Heart left ventricle (tissue), 16 donors: ENCODE measurements at regions not wholly inside any gene's neighbourhood (a gene's known extent, or its start where the extent isn't known, plus 50 kb on each side); places are given as distances from the start of the nearest gene placed in this dataset.

Source experiments
- ATAC-seq, 4 donors: fragments of 200-7000 bp; cut with Tn5 transposase; one replicate each; pipeline ENCODE4 v1.9.1; 2020 to 2022; ENCODE audit warnings: moderate library complexity in 4 of 4, mild to moderate bottlenecking in 3 of 4, moderate number of reproducible peaks in 1 of 4
- DNase-seq, 5 donors: peaks; one replicate each; pipeline ENCODE4 v3.0.0-alpha.2; 2020
- H3K27ac ChIP-seq, 12 donors: fragments of 200-600 bp; sonication (generic) in 4 of 12; one replicate each; pipeline versions ENCODE4 v1.5.0 to v1.8.0; 2016 to 2022; ENCODE audit warnings: mild to moderate bottlenecking in 2 of 12
- H3K27me3 ChIP-seq, 9 donors: fragments of 200-600 bp; sonication (generic) in 2 of 9; one replicate each; pipeline versions ENCODE4 v1.5.1 to v1.8.0; 2016 to 2022; ENCODE audit warnings: mild to moderate bottlenecking in 3 of 9
- H3K36me3 ChIP-seq, 9 donors: fragments of 200-600 bp; sonication (generic) in 2 of 9; one replicate each; pipeline versions ENCODE4 v1.5.0 to v1.8.0; 2018 to 2022; ENCODE audit warnings: mild to moderate bottlenecking in 2 of 9
- H3K4me1 ChIP-seq, 12 donors: fragments of 200-600 bp; sonication (generic) in 4 of 12; one replicate each; pipeline versions ENCODE4 v1.5.0 to v1.8.0; 2016 to 2022; ENCODE audit warnings: mild to moderate bottlenecking in 3 of 12
- H3K4me3 ChIP-seq, 12 donors: fragments of 200-600 bp; sonication (generic) in 4 of 12; one replicate each; pipeline versions ENCODE4 v1.5.0 to v1.8.0; 2017 to 2022; ENCODE audit warnings: mild to moderate bottlenecking in 9 of 12, moderate library complexity in 4 of 12
- H3K9me3 ChIP-seq, 12 donors: fragments of 200-600 bp; sonication (generic) in 4 of 12; one replicate each; pipeline versions ENCODE4 v1.5.0 to v1.8.0; 2016 to 2022; ENCODE audit warnings: mild to moderate bottlenecking in 1 of 12
- CTCF ChIP-seq, 12 donors: fragments of 200-600 bp; sonication (generic) in 4 of 12; IDR thresholded peaks; one replicate each; pipeline versions ENCODE4 v1.5.0 to v1.8.0; 2018 to 2022; ENCODE audit warnings: antibody characterized with exemption in 12 of 12, mild to moderate bottlenecking in 5 of 12
- POLR2A ChIP-seq, 2 donors: fragments of 450-650 bp; IDR thresholded peaks; one replicate each; pipeline ENCODE4 v1.6.1; 2017; ENCODE audit warnings: antibody characterized with exemption in 2 of 2, mild to moderate bottlenecking in 2 of 2, moderate library complexity in 2 of 2
- WGBS, 4 donors: extraction: QIAGEN DNeasy Blood & Tissue Kit in 2 of 4; methylation state at CpG; one replicate each; pipeline versions ENCODE4 v1.1.5 to v1.1.7; 2013 to 2018; 5-methylcytosine and 5-hydroxymethylcytosine counted together
- intact Hi-C, 10 donors: fragments of 100-400 bp; cut with DNase I; formaldehyde crosslinking; loops; one replicate each; pipeline versions ENCODE4 v1.11.1 to v1.14.2; 2022
- donor health status: ischemic (EF 13 %, LVEDD 7.1; RV severe dilation, severe dysfunction).
- donor health status: healthy with polysubstance abuse.
- donor health status: DM: no; HTN: yes; CAD: no.
- donor health status: DM: no; HTN: no; CAD: no.
- donor health status: ischemic (EF 25% LVEDD 6.9; RV normal size, moderate dysfunction).
- donor health status: ischemic (EF 25% LVEDD 5.7; RV mildly dilated, moderate dysfunction).
- donor health status: healthy.
- donor health status: DM: yes; HTN: yes; CAD: no.
- donor health status: ischemic (EF 35%, LVEDD 5.7; RV mildly dilated, moderate dysfunction).
- donor health status: nonischemic (EF 11% LVEDD 7.7; RV severe dilation, severe dysfunction).
- donor health status: DM: yes; HTN: yes; CAD: no.
- donor health status: PGD.
- donor health status: ischemic (EF 29% LVEDD 5.4; RV normal size, mild dysfunction).
- donor health status: nonischemic (EF 23%, LVEDD 6.1; RV moderate dilation, normal function).

GRCh38 chr7:45259227-45259596 lies 101.6 kb downstream of the RAMP3 start:
- Histone ChIP-seq H3K36me3 (no peaks in the 10 kb centered on the region), H3K4me3 (peak overlapping the region in 1 of 12 donors; percentile 14), H3K9me3 (no peaks in the 10 kb centered on the region), H3K27ac (peak overlapping the region in 1 of 12 donors; percentile 28), H3K4me1 (peaks cover 0 to 7% (median 0%) of the 10 kb centered on the region in 12 donors), H3K27me3 (peaks cover 0 to 23% (median 0%) of the 10 kb centered on the region in 9 donors)
- peak in 1 of 4 donors; percentile 13 for ATAC-seq
- DNase-seq, result no peak
- WGBS, 4 donors, result 84 to 89% (median 85%) methylated on average over 3 to 4 of the region's 4 CpGs
- TF ChIP-seq POLR2A (IDR thresholded peaks at IDR 0.05) (no peak), CTCF (IDR thresholded peaks at IDR 0.05) (no peak)
- intact Hi-C loops, result loop anchor here in 2 of 10 donors (1.0 kb wide), 1 partner anchor 104 kb away; no protein-coding TSS in a partner anchor

- H3K27ac ChIP-seq, result no peak overlapping the region
- DNase-seq, result peak; percentile 47 to 83 (median 60)
- peaks cover 0 to 7% (median 0%) of the 10 kb centered on the region in 12 donors for H3K4me1 ChIP-seq
- intact Hi-C loops, result loop anchor here in 9 of 10 donors (1.0 to 5.0 kb wide), 5 partner anchors 105 to 592 kb away; no protein-coding TSS in a partner anchor
- no peaks in the 10 kb centered on the region for H3K9me3 ChIP-seq
- TF ChIP-seq CTCF (IDR thresholded peaks at IDR 0.05) (peak; percentile 92 to 99 (median 98)), POLR2A (IDR thresholded peaks at IDR 0.05) (no peak)
- peaks cover 0 to 16% (median 0%) of the 10 kb centered on the region in 9 donors for H3K27me3 ChIP-seq
- 19 to 25% (median 22%) methylated on average over 24 to 30 of the region's 30 CpGs for WGBS, 4 donors
- ATAC-seq, result peak; percentile 58 to 89 (median 81)
- H3K36me3 ChIP-seq, result no peaks in the 10 kb centered on the region
- peak overlapping the region in 1 of 12 donors; percentile 14 for H3K4me3 ChIP-seq
Observed at GRCh38 chr7:45259966-45260646, 102.5 kb downstream of the RAMP3 start.

GRCh38 chr7:45267262-45267661 lies 109.7 kb downstream of the RAMP3 start:
- ATAC-seq (no peak), DNase-seq (no peak)
- no peaks in the 10 kb centered on the region for H3K36me3 ChIP-seq
- intact Hi-C loops, result no loop called here
- 43 to 58% (median 46%) methylated on average over 9 of the region's 9 CpGs for WGBS, 4 donors
- H3K4me3 ChIP-seq, result no peak overlapping the region
- H3K27me3 ChIP-seq, result peaks cover 0 to 4% (median 0%) of the 10 kb centered on the region in 9 donors
- no peaks in the 10 kb centered on the region for H3K9me3 ChIP-seq
- no peak overlapping the region for H3K27ac ChIP-seq
- no peaks in the 10 kb centered on the region for H3K4me1 ChIP-seq
- TF ChIP-seq POLR2A (IDR thresholded peaks at IDR 0.05), result no peak
- no peak for TF ChIP-seq CTCF (IDR thresholded peaks at IDR 0.05)

GRCh38 chr7:45268013-45268412 lies 110.4 kb downstream of the RAMP3 start:
- no peak overlapping the region for H3K27ac ChIP-seq
- no peak overlapping the region for H3K4me3 ChIP-seq
- H3K36me3 ChIP-seq, result no peaks in the 10 kb centered on the region
- intact Hi-C loops, result no loop called here
- no peaks in the 10 kb centered on the region for H3K4me1 ChIP-seq
- TF ChIP-seq POLR2A (IDR thresholded peaks at IDR 0.05) (no peak), CTCF (IDR thresholded peaks at IDR 0.05) (no peak)
- DNase-seq, result no peak
- 74 to 81% (median 78%) methylated on average over 3 of the region's 3 CpGs for WGBS, 4 donors
- H3K27me3 ChIP-seq, result peaks cover 0 to 4% (median 0%) of the 10 kb centered on the region in 9 donors
- H3K9me3 ChIP-seq, result peaks cover 0 to 5% (median 0%) of the 10 kb centered on the region in 12 donors
- ATAC-seq, result no peak
